ENCODE measurements at regions not wholly inside any gene's neighbourhood (a gene's known extent, or its start where the extent isn't known, plus 50 kb on each side); places are given as distances from the start of the nearest gene placed in this dataset.
"Not testable (repeated sequence)": the region's sequence is repeated elsewhere in the genome, so short reads cannot be mapped to it uniquely, and the experiment has no call there.

GRCh38 chr5:53276825-53277224 lies 167.3 kb upstream of the MOCS2 start:
- no peak for DNase-seq

- no peak for DNase-seq
Measured at GRCh38 chr5:53277491-53277890, 167.9 kb upstream of the MOCS2 start.

GRCh38 chr5:53287573-53287972 lies 178.0 kb upstream of the MOCS2 start:
- DNase-seq, result no peak

- DNase-seq, result no peak
Measured at GRCh38 chr5:53288511-53288910, 179.0 kb upstream of the MOCS2 start.

GRCh38 chr5:53291047-53291446 lies 181.5 kb upstream of the MOCS2 start:
- no peak for DNase-seq

GRCh38 chr5:53291528-53291927 lies 182.0 kb upstream of the MOCS2 start:
- no peak for DNase-seq

GRCh38 chr5:53298841-53299240 lies 181.6 kb upstream of the FST start:
- no peak for DNase-seq

- DNase-seq, result no peak
Measured at GRCh38 chr5:53302529-53302928, 177.9 kb upstream of the FST start.

GRCh38 chr5:53303105-53303504 lies 177.3 kb upstream of the FST start:
- DNase-seq, result no peak

- DNase-seq, result not testable (repeated sequence)
Measured at GRCh38 chr5:53305316-53305715, 175.1 kb upstream of the FST start.

GRCh38 chr5:53309653-53310052 lies 170.8 kb upstream of the FST start:
- no peak for DNase-seq

GRCh38 chr5:53311681-53312080 lies 168.7 kb upstream of the FST start:
- no peak for DNase-seq

- no peak for DNase-seq
Measured at GRCh38 chr5:53313145-53313544, 167.3 kb upstream of the FST start.

GRCh38 chr5:53318303-53318702 lies 162.1 kb upstream of the FST start:
- DNase-seq, result no peak

GRCh38 chr5:53319315-53319714 lies 161.1 kb upstream of the FST start:
- DNase-seq, result no peak

GRCh38 chr5:53321073-53321472 lies 159.4 kb upstream of the FST start:
- DNase-seq, result no peak

GRCh38 chr5:53321721-53322120 lies 158.7 kb upstream of the FST start:
- no peak for DNase-seq

GRCh38 chr5:53322257-53322656 lies 158.2 kb upstream of the FST start:
- no peak for DNase-seq

GRCh38 chr5:53323511-53323910 lies 156.9 kb upstream of the FST start:
- no peak for DNase-seq

GRCh38 chr5:53323943-53324642 lies 156.3 kb upstream of the FST start:
- no peak for DNase-seq

- DNase-seq, result no peak
Measured at GRCh38 chr5:53326424-53327153, 153.8 kb upstream of the FST start.

GRCh38 chr5:53327811-53328334 lies 152.6 kb upstream of the FST start:
- DNase-seq, result no peak

GRCh38 chr5:53330491-53330890 lies 149.9 kb upstream of the FST start:
- DNase-seq, result no peak

- DNase-seq, result no peak
Measured at GRCh38 chr5:53331463-53331862, 149.0 kb upstream of the FST start.

GRCh38 chr5:53333160-53333559 lies 147.3 kb upstream of the FST start:
- no peak for DNase-seq

Data from hematopoietic multipotent progenitor cell treated with erythropoietin and hydrocortisone succinate and interleukin-3 and kit ligand, for 8 days (in vitro differentiated cells).